H1 (cell line): ENCODE measurements at regions not wholly inside any gene's neighbourhood (a gene's known extent, or its start where the extent isn't known, plus 50 kb on each side); places are given as distances from the start of the nearest gene placed in this dataset.

ENCODE experiments used
- CTCF ChIA-PET: fragments of 300-600 bp; sonication (Branson Sonifier 250); formaldehyde crosslinking; loops from one replicate; lab custom pipeline; 2021; ENCODE audit not compliant: partially characterized antibody; lab: Charles Lee
- POLR2A ChIA-PET: fragments of 300-600 bp; sonication (Branson Sonifier 250); formaldehyde crosslinking; loops from one replicate; lab custom pipeline; 2021; ENCODE audit warnings: inconsistent platforms; ENCODE audit not compliant: partially characterized antibody; lab: Charles Lee
- DNase-seq, 2 experiments: peaks; one replicate each; pipeline versions ENCODE4 v3.0.0 to v3.0.0-alpha.2; 2010 to 2022; ENCODE audit warnings: low spot score in 2 of 2, low read depth in 1 of 2, mixed read lengths in 1 of 2
- FAIRE-seq: peaks from 2 replicates; lab custom pipeline; 2011; peaks lifted over from hg19 to GRCh38; lab: Jason Lieb, UNC
- H2AFZ ChIP-seq: 2 replicates; pipeline ENCODE4 v1.8.1; 2012; ENCODE audit warnings: low read length, inconsistent platforms
- H2AK5ac ChIP-seq: 2 replicates; pipeline ENCODE4 v1.6.1; 2013; ENCODE audit warnings: low read depth, low read length
- H2BK120ac ChIP-seq: replicated peaks from 2 replicates; pipeline ENCODE3; 2013; ENCODE audit warnings: low read depth, low read length, inconsistent platforms
- H2BK12ac ChIP-seq: 2 replicates; pipeline ENCODE4 v1.6.1; 2013; ENCODE audit warnings: low read depth, low read length
- H2BK15ac ChIP-seq: 2 replicates; pipeline ENCODE4 v1.6.1; 2013; ENCODE audit warnings: low read length
- H2BK20ac ChIP-seq: 2 replicates; pipeline ENCODE4 v1.6.1; 2013; ENCODE audit warnings: low read length
- H2BK5ac ChIP-seq: 2 replicates; pipeline ENCODE4 v1.6.1; 2013; ENCODE audit warnings: low read depth, low read length
- H3K14ac ChIP-seq: 2 replicates; pipeline ENCODE4 v1.6.1; 2013; ENCODE audit warnings: inconsistent platforms; ENCODE audit not compliant: insufficient read length
- H3K18ac ChIP-seq: 2 replicates; pipeline ENCODE4 v1.6.1; 2013; ENCODE audit warnings: low read length; ENCODE audit errors: extremely low read depth
- H3K23ac ChIP-seq: 2 replicates; pipeline ENCODE4 v1.6.1; 2013; ENCODE audit warnings: inconsistent platforms; ENCODE audit not compliant: insufficient read length
- H3K23me2 ChIP-seq: 2 replicates; pipeline ENCODE4 v1.6.1; 2013; ENCODE audit warnings: low read depth, low read length
- H3K27ac ChIP-seq: 2 replicates; pipeline ENCODE4 v1.6.1; 2011; ENCODE audit warnings: low read depth, low read length, inconsistent platforms
- H3K27me3 ChIP-seq, 4 experiments: replicated peaks in 1 of 4; 1 replicate in 1 of 4; 2 replicates in 3 of 4; pipeline versions ENCODE4 v1.6.1 to v1.8.1; 2011 to 2013; ENCODE audit warnings: low read length in 3 of 4, mild to moderate bottlenecking in 3 of 4, inconsistent platforms in 2 of 4, mixed read lengths in 2 of 4, moderate library complexity in 1 of 4; ENCODE audit not compliant: control insufficient read depth in 3 of 4, insufficient read depth in 3 of 4; ENCODE audit errors: extremely low read depth in 1 of 4
- H3K36me3 ChIP-seq, 4 experiments: 2 replicates each; pipeline versions ENCODE4 v1.6.1 to v1.8.1; 2011 to 2013; ENCODE audit warnings: mild to moderate bottlenecking in 4 of 4, low read length in 3 of 4, moderate library complexity in 2 of 4, control low read depth in 1 of 4, inconsistent platforms in 1 of 4; ENCODE audit not compliant: insufficient read depth in 4 of 4, control insufficient read depth in 2 of 4
- H3K4ac ChIP-seq: replicated peaks from 2 replicates; pipeline ENCODE3; 2013; ENCODE audit warnings: low read length, low read depth, mixed read lengths, inconsistent platforms; ENCODE audit not compliant: insufficient read length
- H3K4me1 ChIP-seq, 4 experiments: replicated peaks in 1 of 4; 1 replicate in 1 of 4; 2 replicates in 3 of 4; pipeline versions ENCODE4 v1.6.1 to v1.8.1; 2011 to 2013; ENCODE audit warnings: low read length in 3 of 4, inconsistent platforms in 2 of 4, mixed read lengths in 1 of 4; ENCODE audit not compliant: insufficient read depth in 4 of 4, control insufficient read depth in 3 of 4
- H3K4me2 ChIP-seq, 2 experiments: 2 replicates each; pipeline versions ENCODE4 v1.6.1 to v1.8.1; 2011 to 2013; ENCODE audit warnings: low read depth in 2 of 2, low read length in 2 of 2, control low read depth in 1 of 2, inconsistent platforms in 1 of 2, mild to moderate bottlenecking in 1 of 2; ENCODE audit not compliant: insufficient read depth in 1 of 2
- H3K4me3 ChIP-seq, 4 experiments: fragments of 200-600, 300-600 bp in 1 of 4; sonication (generic), shearing (Covaris generic), sonication (Bioruptor Twin) in 1 of 4; 2 replicates each; pipeline versions ENCODE4 v1.5.1 to v1.8.1; 2011 to 2016; ENCODE audit warnings: low read length in 4 of 4, low read depth in 3 of 4, control low read depth in 2 of 4, inconsistent platforms in 2 of 4, mild to moderate bottlenecking in 2 of 4, mixed read lengths in 1 of 4, moderate library complexity in 1 of 4; ENCODE audit not compliant: insufficient read depth in 2 of 4; ENCODE audit errors: extremely low read depth in 1 of 4
- H3K56ac ChIP-seq: replicated peaks from 2 replicates; pipeline ENCODE3; 2013; ENCODE audit warnings: low read depth, mild to moderate bottlenecking, mixed read lengths, low read length, inconsistent platforms; ENCODE audit not compliant: insufficient read length
- H3K79me1 ChIP-seq: 2 replicates; pipeline ENCODE4 v1.6.1; 2013; ENCODE audit warnings: low read depth, low read length, control low read depth
- H3K79me2 ChIP-seq, 2 experiments: 2 replicates each; pipeline versions ENCODE4 v1.6.1 to v1.8.1; 2012 to 2013; ENCODE audit warnings: low read length in 2 of 2, mild to moderate bottlenecking in 2 of 2, inconsistent platforms in 1 of 2; ENCODE audit not compliant: insufficient read depth in 2 of 2, control insufficient read depth in 1 of 2
- H3K9ac ChIP-seq, 4 experiments: replicated peaks in 1 of 4; 1 replicate in 1 of 4; 2 replicates in 3 of 4; pipeline versions ENCODE4 v1.6.1 to v1.8.1; 2011 to 2013; ENCODE audit warnings: low read depth in 3 of 4, low read length in 3 of 4, control low read depth in 2 of 4, mild to moderate bottlenecking in 2 of 4, moderate library complexity in 2 of 4, inconsistent platforms in 1 of 4; ENCODE audit errors: extremely low read depth in 1 of 4
- H3K9me3 ChIP-seq, 2 experiments: 2 replicates each; pipeline versions ENCODE4 v1.6.1 to v1.8.1; 2012 to 2013; ENCODE audit warnings: mild to moderate bottlenecking in 2 of 2, moderate library complexity in 2 of 2, control low read depth in 1 of 2, inconsistent platforms in 1 of 2, low read depth in 1 of 2, low read length in 1 of 2, mixed read lengths in 1 of 2; ENCODE audit not compliant: insufficient read depth in 2 of 2
- H4K20me1 ChIP-seq, 2 experiments: replicated peaks in 1 of 2; 2 replicates each; pipeline versions ENCODE3 to v1.8.1; 2011 to 2013; ENCODE audit warnings: inconsistent platforms in 2 of 2, low read length in 2 of 2, mild to moderate bottlenecking in 1 of 2; ENCODE audit not compliant: insufficient read depth in 2 of 2, control insufficient read depth in 1 of 2
- H4K5ac ChIP-seq: 2 replicates; pipeline ENCODE4 v1.6.1; 2013; ENCODE audit warnings: low read length, low read depth, mixed read lengths, inconsistent platforms; ENCODE audit not compliant: insufficient read length
- H4K8ac ChIP-seq: 2 replicates; pipeline ENCODE4 v1.8.0; 2013; ENCODE audit warnings: mild to moderate bottlenecking, moderate library complexity, low read length, inconsistent platforms; ENCODE audit not compliant: insufficient read depth; ENCODE audit errors: extremely low read depth
- H4K91ac ChIP-seq: replicated peaks from 2 replicates; pipeline ENCODE3; 2013; ENCODE audit warnings: low read length, mixed read lengths, inconsistent platforms; ENCODE audit not compliant: insufficient read length
- MAFK ChIP-seq: IDR thresholded peaks from 2 replicates; pipeline ENCODE4 v1.6.1; 2012; ENCODE audit warnings: low read depth, mild to moderate bottlenecking, improper control_type of control experiment, low read length
- PHF8 ChIP-seq: fragments of 200-600 bp; sonication (generic); conservative IDR thresholded peaks from 2 replicates; pipeline ENCODE4 v1.7.1; 2012; ENCODE audit warnings: low read depth, mild to moderate bottlenecking, inconsistent platforms, low read length, moderate library complexity
- SP2 ChIP-seq: IDR thresholded peaks from 2 replicates; pipeline ENCODE4 v1.6.1; 2012; ENCODE audit warnings: mild to moderate bottlenecking, low read length, inconsistent platforms
- YY1 ChIP-seq: IDR thresholded peaks from 2 replicates; pipeline ENCODE4 v1.6.1; 2011; ENCODE audit warnings: low read depth, mild to moderate bottlenecking, low read length
- WGBS, 2 experiments: shearing (Covaris generic) in 1 of 2; methylation state at CpG; one replicate each; pipeline versions ENCODE4 v1.1.6 to v1.1.7; 2013 to 2015; ENCODE audit warnings: low lambda C conversion rate in 2 of 2, mixed read lengths in 2 of 2, inconsistent platforms in 1 of 2, low coverage in 1 of 2, missing lambda C conversion rate in 1 of 2; ENCODE audit not compliant: insufficient replicate concordance in 2 of 2, insufficient coverage in 1 of 2, insufficient read length in 1 of 2; ENCODE audit errors: extremely low coverage in 1 of 2, missing lambda C conversion rate in 1 of 2; 5-methylcytosine and 5-hydroxymethylcytosine counted together

DNA sequence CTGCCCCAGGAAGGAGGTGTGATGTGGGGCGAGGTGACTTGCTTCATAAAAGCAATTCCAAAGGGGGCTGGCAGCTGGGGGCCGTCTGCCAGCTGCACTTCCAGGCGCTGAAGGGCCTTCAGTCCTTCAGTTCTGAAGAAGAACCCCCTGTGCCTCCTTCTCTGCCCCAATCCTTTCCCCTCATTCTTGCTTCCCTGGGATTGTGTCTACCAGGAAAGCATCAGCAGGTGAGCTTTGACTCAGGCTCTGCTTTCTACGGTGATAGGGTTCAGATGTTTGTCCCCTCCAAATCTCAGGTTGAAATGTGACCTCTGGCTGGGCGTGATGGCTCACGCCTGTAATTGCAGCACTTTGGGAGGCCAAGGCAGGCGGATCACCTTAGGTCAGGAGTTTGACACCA is 52.5 kb upstream of the NKD1 start:
- no peaks in the 10 kb centered on the region for H3K36me3 ChIP-seq
- no peaks in the 10 kb centered on the region for H3K23me2 ChIP-seq
- no peak overlapping the region for H2AK5ac ChIP-seq
- no peak overlapping the region for H4K8ac ChIP-seq
- no peak overlapping the region for H4K5ac ChIP-seq
- ChIA-PET CTCF (interaction anchor here (1.4 to 1.8 kb wide), 2 partner anchors 23 to 98 kb away, joined by 4 read pairs; no protein-coding TSS in a partner anchor), POLR2A (no interaction called here)
- H3K4me1 ChIP-seq = peaks cover 0 to 3% (median 0%) of the 10 kb centered on the region in 4 experiments; a peak in 2 of 7 replicates
- H3K27me3 ChIP-seq = no peaks in the 10 kb centered on the region
- H3K79me2 ChIP-seq = no peaks in the 10 kb centered on the region
- H2BK15ac ChIP-seq = no peak overlapping the region
- H2BK5ac ChIP-seq = no peak overlapping the region
- no peak overlapping the region for H2BK20ac ChIP-seq
- H2AFZ ChIP-seq = no peak overlapping the region
- FAIRE-seq (no peak), DNase-seq (no peak)
- H3K18ac ChIP-seq = no peak overlapping the region
- H3K4me3 ChIP-seq = no peak overlapping the region
- H3K23ac ChIP-seq = no peak overlapping the region
- H3K79me1 ChIP-seq = no peaks in the 10 kb centered on the region
- no peak overlapping the region for H3K14ac ChIP-seq
- no peak overlapping the region for H2BK120ac ChIP-seq
- H2BK12ac ChIP-seq = no peak overlapping the region
- no peak overlapping the region for H4K91ac ChIP-seq
- TF ChIP-seq SP2 (no peak), YY1 (no peak), MAFK (no peak), PHF8 (no peak)
- H4K20me1 ChIP-seq = no peaks in the 10 kb centered on the region
- no peak overlapping the region for H3K9ac ChIP-seq
- no peak overlapping the region for H3K56ac ChIP-seq
- H3K9me3 ChIP-seq = no peaks in the 10 kb centered on the region; a peak in 1 of 4 replicates
- H3K4ac ChIP-seq = no peak overlapping the region
- H3K27ac ChIP-seq = no peak overlapping the region
- WGBS, 2 experiments = 95% methylated on average over 7 of the region's 7 CpGs; no CpG with 5 or more reads in 1 of the 2 experiments
- H3K4me2 ChIP-seq = no peak overlapping the region
